Neuronal stem cell (in vitro differentiated cells): ENCODE measurements at regions not wholly inside any gene's neighbourhood (a gene's known extent, or its start where the extent isn't known, plus 50 kb on each side); places are given as distances from the start of the nearest gene placed in this dataset.
A peak's percentile ranks its signal among the peaks of the same experiment; 100 is the strongest.

Source experiments
- DNase-seq: peaks from one replicate; pipeline ENCODE4 v3.0.0-alpha.2; 2013; ENCODE audit warnings: low spot score
- H2AFZ ChIP-seq: one replicate; pipeline ENCODE4 v1.6.1; 2013; ENCODE audit warnings: mild to moderate bottlenecking, low read length, inconsistent platforms
- H2AK5ac ChIP-seq: 2 replicates; pipeline ENCODE4 v1.6.1; 2013; ENCODE audit warnings: low read depth, mild to moderate bottlenecking, inconsistent platforms, low read length, moderate library complexity, mixed read lengths
- H2BK120ac ChIP-seq: 2 replicates; pipeline ENCODE4 v1.6.1; 2013; ENCODE audit warnings: low read depth, mild to moderate bottlenecking, inconsistent platforms, low read length, moderate library complexity, mixed read lengths
- H2BK12ac ChIP-seq: one replicate; pipeline ENCODE4 v1.6.1; 2013; ENCODE audit warnings: low read length, inconsistent platforms
- H2BK15ac ChIP-seq: 2 replicates; pipeline ENCODE4 v1.6.1; 2013; ENCODE audit warnings: mild to moderate bottlenecking, low read length, inconsistent platforms, mixed read lengths
- H2BK5ac ChIP-seq: one replicate; pipeline ENCODE4 v1.6.1; 2013; ENCODE audit warnings: inconsistent platforms, mild to moderate bottlenecking, low read length, moderate library complexity
- H3K14ac ChIP-seq: one replicate; pipeline ENCODE4 v1.6.1; 2013; ENCODE audit warnings: low read length, inconsistent platforms
- H3K18ac ChIP-seq: 2 replicates; pipeline ENCODE4 v1.6.1; 2013; ENCODE audit warnings: low read length, inconsistent platforms
- H3K23ac ChIP-seq: 2 replicates; pipeline ENCODE4 v1.6.1; 2013; ENCODE audit warnings: low read depth, mild to moderate bottlenecking, mixed read lengths, low read length, inconsistent platforms; ENCODE audit not compliant: poor library complexity
- H3K27ac ChIP-seq: replicated peaks from 3 replicates; pipeline ENCODE4 v1.5.1; 2013; ENCODE audit warnings: low read length, inconsistent platforms
- H3K27me3 ChIP-seq, 3 experiments: 2 replicates each; pipeline ENCODE4 v1.6.1; 2013; ENCODE audit warnings: low read length in 3 of 3, mild to moderate bottlenecking in 2 of 3, inconsistent platforms in 1 of 3, low read depth in 1 of 3, mixed read lengths in 1 of 3, moderate library complexity in 1 of 3; ENCODE audit not compliant: control insufficient read depth in 3 of 3, insufficient read depth in 3 of 3
- H3K36me3 ChIP-seq, 2 donors: replicated peaks in 1 of 2; 2 replicates each; pipeline ENCODE4 v1.6.1; 2013; ENCODE audit warnings: low read length in 2 of 2; ENCODE audit not compliant: control insufficient read depth in 2 of 2, insufficient read depth in 2 of 2
- H3K4ac ChIP-seq: 2 replicates; pipeline ENCODE4 v1.6.1; 2013; ENCODE audit warnings: inconsistent platforms, mild to moderate bottlenecking, low read length, moderate library complexity
- H3K4me1 ChIP-seq, 2 donors: 1 replicate in 1 of 2; 2 replicates in 1 of 2; pipeline ENCODE4 v1.6.1; 2013; ENCODE audit warnings: low read length in 2 of 2, low read depth in 1 of 2; ENCODE audit not compliant: control insufficient read depth in 2 of 2, insufficient read depth in 1 of 2
- H3K4me2 ChIP-seq: one replicate; pipeline ENCODE4 v1.6.1; 2013; ENCODE audit warnings: mild to moderate bottlenecking, low read length, inconsistent platforms; ENCODE audit not compliant: insufficient read depth, poor library complexity, severe bottlenecking
- H3K4me3 ChIP-seq, 2 donors: 2 replicates each; pipeline ENCODE4 v1.5.1; 2013; ENCODE audit warnings: low read length in 2 of 2, mild to moderate bottlenecking in 2 of 2, inconsistent platforms in 1 of 2, moderate library complexity in 1 of 2
- H3K79me1 ChIP-seq: one replicate; pipeline ENCODE4 v1.6.1; 2013; ENCODE audit warnings: low read depth, mild to moderate bottlenecking, inconsistent platforms, low read length, moderate library complexity
- H3K9ac ChIP-seq: one replicate; pipeline ENCODE4 v1.6.1; 2013; ENCODE audit warnings: mild to moderate bottlenecking, low read depth, low read length, inconsistent platforms; ENCODE audit not compliant: poor library complexity
- H3K9me3 ChIP-seq, 2 donors: replicated peaks in 1 of 2; 2 replicates each; pipeline versions ENCODE3 to v1.6.1; 2013; ENCODE audit warnings: low read length in 2 of 2, mild to moderate bottlenecking in 2 of 2, inconsistent platforms in 1 of 2, low read depth in 1 of 2, mixed read lengths in 1 of 2, moderate library complexity in 1 of 2; ENCODE audit not compliant: control insufficient read depth in 2 of 2, insufficient read depth in 1 of 2
- H4K8ac ChIP-seq: one replicate; pipeline ENCODE4 v1.6.1; 2013; ENCODE audit warnings: low read depth, mild to moderate bottlenecking, inconsistent platforms, low read length, moderate library complexity
- H4K91ac ChIP-seq: one replicate; pipeline ENCODE4 v1.6.1; 2013; ENCODE audit warnings: low read length, low read depth, mild to moderate bottlenecking, inconsistent platforms; ENCODE audit not compliant: poor library complexity
- WGBS, 2 donors: extraction: QIAGEN DNeasy Blood & Tissue Kit; methylation state at CpG; one replicate each; pipeline ENCODE4 v1.1.7; 2013; ENCODE audit warnings: missing lambda C conversion rate in 2 of 2, mixed read lengths in 1 of 2; ENCODE audit not compliant: insufficient read length in 2 of 2, insufficient replicate concordance in 1 of 2; ENCODE audit errors: extremely low coverage in 2 of 2; 5-methylcytosine and 5-hydroxymethylcytosine counted together

DNA sequence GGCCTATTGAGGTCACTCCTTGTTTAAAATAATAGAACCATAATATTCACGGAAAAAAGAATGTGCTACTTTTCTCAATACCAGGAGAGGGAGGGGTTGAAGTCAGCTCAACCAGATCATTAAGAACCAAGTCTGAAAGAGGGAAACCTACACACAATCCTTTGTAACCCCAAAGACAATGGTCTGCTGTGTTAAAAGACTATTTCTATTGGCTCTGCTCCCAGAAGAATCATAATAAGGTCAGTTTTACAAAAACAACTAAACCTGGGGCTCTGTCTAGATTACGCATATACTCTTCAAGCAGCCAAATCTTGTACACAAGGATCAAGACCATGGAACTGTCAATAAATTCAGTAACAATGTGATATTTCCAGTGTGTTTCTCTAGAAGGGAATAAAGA, 177.2 kb upstream of the CRIM1 start:
- Histone ChIP-seq H3K27ac (no peak overlapping the region), H4K8ac (no peak overlapping the region), H3K23ac (no peak overlapping the region), H2BK15ac (no peak overlapping the region), H3K4me3 (no peak overlapping the region), H3K4me1 (peaks cover under 1 to 1% of the 10 kb centered on the region in 2 donors), H3K36me3 (peaks cover 0 to 2% of the 10 kb centered on the region in 2 donors), H4K91ac (no peak overlapping the region), H3K79me1 (no peaks in the 10 kb centered on the region), H2BK12ac (no peak overlapping the region), H3K18ac (no peak overlapping the region), H2BK5ac (no peak overlapping the region), H2BK120ac (no peak overlapping the region), H3K9ac (no peak overlapping the region), H3K4me2 (no peak overlapping the region), H3K9me3 (peaks cover 0 to 2% of the 10 kb centered on the region in 2 donors), H2AK5ac (no peak overlapping the region), H3K27me3 (peaks cover 0 to 26% (median 0%) of the 10 kb centered on the region in 3 experiments), H3K14ac (no peak overlapping the region), H3K4ac (no peak overlapping the region), H2AFZ (no peak overlapping the region)
- DNase-seq: no peak
- WGBS, 2 donors: no CpG with 5 or more reads among the region's 2 CpGs

DNA sequence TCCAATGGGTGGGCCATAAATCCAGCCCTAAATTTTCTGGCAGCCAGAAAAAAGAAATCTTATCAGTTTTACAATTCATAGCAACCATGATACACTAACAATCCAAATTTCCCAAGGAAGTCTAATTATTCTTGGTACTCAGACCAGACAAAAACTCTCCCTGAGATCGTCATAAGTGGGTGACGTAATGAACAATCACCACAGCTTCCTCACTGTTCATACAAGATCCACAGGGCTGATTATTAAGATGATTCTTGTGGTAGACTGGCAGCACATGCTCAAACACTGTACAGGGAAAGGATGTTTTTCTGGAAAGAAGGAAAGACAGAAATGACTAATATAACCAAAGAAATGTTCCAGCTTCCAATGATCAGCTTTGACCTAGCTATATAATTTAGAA, 178.3 kb upstream of the CRIM1 start:
- Histone ChIP-seq H2BK15ac (no peak overlapping the region), H3K23ac (no peak overlapping the region), H2BK5ac (no peak overlapping the region), H3K4me2 (no peak overlapping the region), H3K18ac (no peak overlapping the region), H2AFZ (no peak overlapping the region), H3K9ac (no peak overlapping the region), H4K91ac (no peak overlapping the region), H3K9me3 (peaks cover 0 to 2% of the 10 kb centered on the region in 2 donors), H2BK120ac (no peak overlapping the region), H2BK12ac (no peak overlapping the region), H2AK5ac (no peak overlapping the region), H3K4me1 (peaks cover 1 to 11% of the 10 kb centered on the region in 2 donors), H3K4me3 (no peak overlapping the region), H3K4ac (no peak overlapping the region), H3K36me3 (peaks cover 0 to 2% of the 10 kb centered on the region in 2 donors), H3K27ac (no peak overlapping the region), H3K79me1 (no peaks in the 10 kb centered on the region), H3K27me3 (peaks cover 0 to 26% (median 0%) of the 10 kb centered on the region in 3 experiments), H3K14ac (no peak overlapping the region), H4K8ac (no peak overlapping the region)
- no peak for DNase-seq
- WGBS, 2 donors: no CpG with 5 or more reads among the region's 2 CpGs

DNA sequence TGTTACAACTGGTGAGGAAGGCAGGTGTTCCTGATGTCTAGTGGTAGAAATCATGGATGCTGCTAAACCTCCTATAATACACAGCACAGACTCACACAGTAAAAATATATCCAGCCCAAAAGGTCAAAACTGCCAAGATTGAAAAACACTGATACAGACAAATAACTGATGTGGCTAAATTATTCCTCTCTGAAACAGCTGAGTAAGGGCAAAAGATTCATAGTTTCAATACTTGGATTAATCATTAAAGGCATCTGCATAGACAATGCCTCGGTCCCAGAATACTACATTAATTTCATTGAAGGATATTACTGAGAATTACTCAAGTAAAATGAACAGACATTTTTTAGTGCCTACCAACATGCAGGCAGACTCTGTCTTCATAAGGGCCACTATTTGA, 180.7 kb upstream of the CRIM1 start:
- no peak overlapping the region for H4K8ac ChIP-seq
- H2AK5ac ChIP-seq: no peak overlapping the region
- no peak overlapping the region for H3K14ac ChIP-seq
- H2BK120ac ChIP-seq: no peak overlapping the region
- H3K23ac ChIP-seq: no peak overlapping the region
- no CpG with 5 or more reads among the region's 1 CpG for WGBS, 2 donors
- peaks cover 0 to 16% of the 10 kb centered on the region in 2 donors for H3K4me1 ChIP-seq
- DNase-seq: no peak
- H3K4ac ChIP-seq: no peak overlapping the region
- no peaks in the 10 kb centered on the region for H3K9me3 ChIP-seq
- no peak overlapping the region for H2BK15ac ChIP-seq
- H3K27me3 ChIP-seq: peaks cover 0 to 34% (median 0%) of the 10 kb centered on the region in 3 experiments
- no peak overlapping the region for H3K4me2 ChIP-seq
- no peak overlapping the region for H3K27ac ChIP-seq
- H3K18ac ChIP-seq: no peak overlapping the region
- H3K36me3 ChIP-seq: no peaks in the 10 kb centered on the region
- no peak overlapping the region for H2AFZ ChIP-seq
- H4K91ac ChIP-seq: no peak overlapping the region
- H3K4me3 ChIP-seq: no peak overlapping the region
- H2BK12ac ChIP-seq: no peak overlapping the region
- no peak overlapping the region for H3K9ac ChIP-seq
- H3K79me1 ChIP-seq: no peaks in the 10 kb centered on the region
- H2BK5ac ChIP-seq: no peak overlapping the region

DNA sequence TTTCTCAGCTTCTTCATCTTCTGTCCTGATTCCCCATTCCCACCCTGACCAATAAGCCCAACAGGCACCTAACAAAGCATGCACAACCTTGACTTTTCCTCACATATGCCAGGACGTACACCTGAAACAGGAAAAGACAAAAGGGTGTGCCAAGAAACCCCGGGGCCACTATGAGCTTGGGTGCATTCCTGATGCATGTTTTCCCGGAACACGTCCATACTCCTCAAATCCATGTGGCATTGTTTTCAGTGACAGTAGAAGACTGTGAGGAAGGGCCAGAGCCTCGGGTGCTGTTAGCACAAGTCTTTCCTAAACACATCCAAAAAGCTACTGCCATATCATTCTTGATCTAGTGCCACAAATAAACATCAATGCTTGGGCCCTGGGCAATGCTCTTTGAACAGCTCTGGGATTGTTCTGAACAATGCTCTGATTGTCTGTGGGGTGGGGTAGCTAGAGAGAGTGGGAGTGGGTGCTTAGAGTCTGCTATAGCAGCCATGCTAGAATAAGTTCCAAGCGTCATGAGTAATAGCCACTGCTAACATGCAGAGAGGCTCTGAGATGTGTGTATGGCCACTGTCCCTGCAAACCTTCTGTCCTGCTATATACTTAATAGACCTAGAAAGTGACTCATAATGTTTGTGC, 181.7 kb upstream of the CRIM1 start:
- peak overlapping the region in 1 of 2 donors; percentile 53 for H3K4me3 ChIP-seq
- H4K8ac ChIP-seq: no peak overlapping the region
- H2AFZ ChIP-seq: no peak overlapping the region
- no peak overlapping the region for H3K18ac ChIP-seq
- H2AK5ac ChIP-seq: no peak overlapping the region
- H3K9ac ChIP-seq: no peak overlapping the region
- no peak overlapping the region for H3K27ac ChIP-seq
- peaks cover 0 to 16% of the 10 kb centered on the region in 2 donors for H3K4me1 ChIP-seq
- H4K91ac ChIP-seq: no peak overlapping the region
- no peak overlapping the region for H2BK15ac ChIP-seq
- no peak overlapping the region for H3K14ac ChIP-seq
- peaks cover 0 to 2% of the 10 kb centered on the region in 2 donors for H3K9me3 ChIP-seq
- H2BK5ac ChIP-seq: no peak overlapping the region
- H3K23ac ChIP-seq: no peak overlapping the region
- H3K79me1 ChIP-seq: no peaks in the 10 kb centered on the region
- H3K36me3 ChIP-seq: no peaks in the 10 kb centered on the region
- H2BK12ac ChIP-seq: no peak overlapping the region
- DNase-seq: no peak
- H2BK120ac ChIP-seq: no peak overlapping the region
- WGBS, 2 donors: no CpG with 5 or more reads among the region's 6 CpGs
- H3K27me3 ChIP-seq: peaks cover 0 to 34% (median 0%) of the 10 kb centered on the region in 3 experiments
- no peak overlapping the region for H3K4ac ChIP-seq
- no peak overlapping the region for H3K4me2 ChIP-seq
